H1 (cell line): ENCODE measurements at regions not wholly inside any gene's neighbourhood (a gene's known extent, or its start where the extent isn't known, plus 50 kb on each side); places are given as distances from the start of the nearest gene placed in this dataset.

Experiments
- CTCF ChIA-PET: fragments of 300-600 bp; sonication (Branson Sonifier 250); formaldehyde crosslinking; loops from one replicate; lab custom pipeline; 2021; ENCODE audit not compliant: partially characterized antibody; lab: Charles Lee
- POLR2A ChIA-PET: fragments of 300-600 bp; sonication (Branson Sonifier 250); formaldehyde crosslinking; loops from one replicate; lab custom pipeline; 2021; ENCODE audit warnings: inconsistent platforms; ENCODE audit not compliant: partially characterized antibody; lab: Charles Lee
- DNase-seq, 2 experiments: peaks; one replicate each; pipeline versions ENCODE4 v3.0.0 to v3.0.0-alpha.2; 2010 to 2022; ENCODE audit warnings: low spot score in 2 of 2, low read depth in 1 of 2, mixed read lengths in 1 of 2
- FAIRE-seq: peaks from 2 replicates; lab custom pipeline; 2011; peaks lifted over from hg19 to GRCh38; lab: Jason Lieb, UNC
- H2AFZ ChIP-seq: 2 replicates; pipeline ENCODE4 v1.8.1; 2012; ENCODE audit warnings: low read length, inconsistent platforms
- H2AK5ac ChIP-seq: 2 replicates; pipeline ENCODE4 v1.6.1; 2013; ENCODE audit warnings: low read depth, low read length
- H2BK120ac ChIP-seq: replicated peaks from 2 replicates; pipeline ENCODE3; 2013; ENCODE audit warnings: low read depth, low read length, inconsistent platforms
- H2BK12ac ChIP-seq: 2 replicates; pipeline ENCODE4 v1.6.1; 2013; ENCODE audit warnings: low read depth, low read length
- H2BK15ac ChIP-seq: 2 replicates; pipeline ENCODE4 v1.6.1; 2013; ENCODE audit warnings: low read length
- H2BK20ac ChIP-seq: 2 replicates; pipeline ENCODE4 v1.6.1; 2013; ENCODE audit warnings: low read length
- H2BK5ac ChIP-seq: 2 replicates; pipeline ENCODE4 v1.6.1; 2013; ENCODE audit warnings: low read depth, low read length
- H3K14ac ChIP-seq: 2 replicates; pipeline ENCODE4 v1.6.1; 2013; ENCODE audit warnings: inconsistent platforms; ENCODE audit not compliant: insufficient read length
- H3K18ac ChIP-seq: 2 replicates; pipeline ENCODE4 v1.6.1; 2013; ENCODE audit warnings: low read length; ENCODE audit errors: extremely low read depth
- H3K23ac ChIP-seq: 2 replicates; pipeline ENCODE4 v1.6.1; 2013; ENCODE audit warnings: inconsistent platforms; ENCODE audit not compliant: insufficient read length
- H3K23me2 ChIP-seq: 2 replicates; pipeline ENCODE4 v1.6.1; 2013; ENCODE audit warnings: low read depth, low read length
- H3K27ac ChIP-seq: 2 replicates; pipeline ENCODE4 v1.6.1; 2011; ENCODE audit warnings: low read depth, low read length, inconsistent platforms
- H3K27me3 ChIP-seq, 4 experiments: replicated peaks in 1 of 4; 1 replicate in 1 of 4; 2 replicates in 3 of 4; pipeline versions ENCODE4 v1.6.1 to v1.8.1; 2011 to 2013; ENCODE audit warnings: low read length in 3 of 4, mild to moderate bottlenecking in 3 of 4, inconsistent platforms in 2 of 4, mixed read lengths in 2 of 4, moderate library complexity in 1 of 4; ENCODE audit not compliant: control insufficient read depth in 3 of 4, insufficient read depth in 3 of 4; ENCODE audit errors: extremely low read depth in 1 of 4
- H3K36me3 ChIP-seq, 4 experiments: 2 replicates each; pipeline versions ENCODE4 v1.6.1 to v1.8.1; 2011 to 2013; ENCODE audit warnings: mild to moderate bottlenecking in 4 of 4, low read length in 3 of 4, moderate library complexity in 2 of 4, control low read depth in 1 of 4, inconsistent platforms in 1 of 4; ENCODE audit not compliant: insufficient read depth in 4 of 4, control insufficient read depth in 2 of 4
- H3K4ac ChIP-seq: replicated peaks from 2 replicates; pipeline ENCODE3; 2013; ENCODE audit warnings: low read length, low read depth, mixed read lengths, inconsistent platforms; ENCODE audit not compliant: insufficient read length
- H3K4me1 ChIP-seq, 4 experiments: replicated peaks in 1 of 4; 1 replicate in 1 of 4; 2 replicates in 3 of 4; pipeline versions ENCODE4 v1.6.1 to v1.8.1; 2011 to 2013; ENCODE audit warnings: low read length in 3 of 4, inconsistent platforms in 2 of 4, mixed read lengths in 1 of 4; ENCODE audit not compliant: insufficient read depth in 4 of 4, control insufficient read depth in 3 of 4
- H3K4me2 ChIP-seq, 2 experiments: 2 replicates each; pipeline versions ENCODE4 v1.6.1 to v1.8.1; 2011 to 2013; ENCODE audit warnings: low read depth in 2 of 2, low read length in 2 of 2, control low read depth in 1 of 2, inconsistent platforms in 1 of 2, mild to moderate bottlenecking in 1 of 2; ENCODE audit not compliant: insufficient read depth in 1 of 2
- H3K4me3 ChIP-seq, 4 experiments: fragments of 200-600, 300-600 bp in 1 of 4; sonication (generic), shearing (Covaris generic), sonication (Bioruptor Twin) in 1 of 4; 2 replicates each; pipeline versions ENCODE4 v1.5.1 to v1.8.1; 2011 to 2016; ENCODE audit warnings: low read length in 4 of 4, low read depth in 3 of 4, control low read depth in 2 of 4, inconsistent platforms in 2 of 4, mild to moderate bottlenecking in 2 of 4, mixed read lengths in 1 of 4, moderate library complexity in 1 of 4; ENCODE audit not compliant: insufficient read depth in 2 of 4; ENCODE audit errors: extremely low read depth in 1 of 4
- H3K56ac ChIP-seq: replicated peaks from 2 replicates; pipeline ENCODE3; 2013; ENCODE audit warnings: low read depth, mild to moderate bottlenecking, mixed read lengths, low read length, inconsistent platforms; ENCODE audit not compliant: insufficient read length
- H3K79me1 ChIP-seq: 2 replicates; pipeline ENCODE4 v1.6.1; 2013; ENCODE audit warnings: low read depth, low read length, control low read depth
- H3K79me2 ChIP-seq, 2 experiments: 2 replicates each; pipeline versions ENCODE4 v1.6.1 to v1.8.1; 2012 to 2013; ENCODE audit warnings: low read length in 2 of 2, mild to moderate bottlenecking in 2 of 2, inconsistent platforms in 1 of 2; ENCODE audit not compliant: insufficient read depth in 2 of 2, control insufficient read depth in 1 of 2
- H3K9ac ChIP-seq, 4 experiments: replicated peaks in 1 of 4; 1 replicate in 1 of 4; 2 replicates in 3 of 4; pipeline versions ENCODE4 v1.6.1 to v1.8.1; 2011 to 2013; ENCODE audit warnings: low read depth in 3 of 4, low read length in 3 of 4, control low read depth in 2 of 4, mild to moderate bottlenecking in 2 of 4, moderate library complexity in 2 of 4, inconsistent platforms in 1 of 4; ENCODE audit errors: extremely low read depth in 1 of 4
- H3K9me3 ChIP-seq, 2 experiments: 2 replicates each; pipeline versions ENCODE4 v1.6.1 to v1.8.1; 2012 to 2013; ENCODE audit warnings: mild to moderate bottlenecking in 2 of 2, moderate library complexity in 2 of 2, control low read depth in 1 of 2, inconsistent platforms in 1 of 2, low read depth in 1 of 2, low read length in 1 of 2, mixed read lengths in 1 of 2; ENCODE audit not compliant: insufficient read depth in 2 of 2
- H4K20me1 ChIP-seq, 2 experiments: replicated peaks in 1 of 2; 2 replicates each; pipeline versions ENCODE3 to v1.8.1; 2011 to 2013; ENCODE audit warnings: inconsistent platforms in 2 of 2, low read length in 2 of 2, mild to moderate bottlenecking in 1 of 2; ENCODE audit not compliant: insufficient read depth in 2 of 2, control insufficient read depth in 1 of 2
- H4K5ac ChIP-seq: 2 replicates; pipeline ENCODE4 v1.6.1; 2013; ENCODE audit warnings: low read length, low read depth, mixed read lengths, inconsistent platforms; ENCODE audit not compliant: insufficient read length
- H4K8ac ChIP-seq: 2 replicates; pipeline ENCODE4 v1.8.0; 2013; ENCODE audit warnings: mild to moderate bottlenecking, moderate library complexity, low read length, inconsistent platforms; ENCODE audit not compliant: insufficient read depth; ENCODE audit errors: extremely low read depth
- H4K91ac ChIP-seq: replicated peaks from 2 replicates; pipeline ENCODE3; 2013; ENCODE audit warnings: low read length, mixed read lengths, inconsistent platforms; ENCODE audit not compliant: insufficient read length
- POLR2AphosphoS5 ChIP-seq: IDR thresholded peaks from 2 replicates; pipeline ENCODE4 v1.6.1; 2011; ENCODE audit warnings: low read depth, low read length
- RXRA ChIP-seq: IDR thresholded peaks from 2 replicates; pipeline ENCODE4 v1.6.1; 2011; ENCODE audit warnings: low read depth, mild to moderate bottlenecking, low read length, moderate library complexity; ENCODE audit not compliant: insufficient read depth
- WGBS, 2 experiments: shearing (Covaris generic) in 1 of 2; methylation state at CpG; one replicate each; pipeline versions ENCODE4 v1.1.6 to v1.1.7; 2013 to 2015; ENCODE audit warnings: low lambda C conversion rate in 2 of 2, mixed read lengths in 2 of 2, inconsistent platforms in 1 of 2, low coverage in 1 of 2, missing lambda C conversion rate in 1 of 2; ENCODE audit not compliant: insufficient replicate concordance in 2 of 2, insufficient coverage in 1 of 2, insufficient read length in 1 of 2; ENCODE audit errors: extremely low coverage in 1 of 2, missing lambda C conversion rate in 1 of 2; 5-methylcytosine and 5-hydroxymethylcytosine counted together

GRCh38 chr20:10115021-10115420 lies 80.2 kb downstream of the ANKEF1 start:
- Histone ChIP-seq H3K4ac (no peak overlapping the region), H4K20me1 (no peaks in the 10 kb centered on the region), H3K36me3 (no peaks in the 10 kb centered on the region), H2BK120ac (no peak overlapping the region), H3K56ac (no peak overlapping the region), H2AFZ (no peak overlapping the region), H2BK15ac (no peak overlapping the region), H3K14ac (no peak overlapping the region), H3K27me3 (no peaks in the 10 kb centered on the region), H3K23ac (no peak overlapping the region), H3K9me3 (no peaks in the 10 kb centered on the region), H2AK5ac (no peak overlapping the region), H3K4me2 (no peak overlapping the region), H4K91ac (no peak overlapping the region), H3K18ac (no peak overlapping the region), H3K23me2 (no peaks in the 10 kb centered on the region), H3K4me3 (no peak overlapping the region), H3K27ac (no peak overlapping the region), H2BK12ac (no peak overlapping the region), H3K79me1 (no peaks in the 10 kb centered on the region), H2BK5ac (no peak overlapping the region), H3K9ac (no peak overlapping the region), H3K4me1 (no peaks in the 10 kb centered on the region), H4K8ac (no peak overlapping the region), H4K5ac (no peak overlapping the region), H2BK20ac (no peak overlapping the region), H3K79me2 (no peaks in the 10 kb centered on the region)
- ChIA-PET CTCF (interaction anchor here (0.8 to 2.2 kb wide), 8 partner anchors 16 to 497 kb away, joined by 3 to 10 read pairs (median 3); no protein-coding TSS in a partner anchor), POLR2A (no interaction called here)
- TF ChIP-seq POLR2AphosphoS5 (no peak), RXRA (no peak)
- WGBS, 2 experiments = 90% methylated on average over 1 of the region's 1 CpG; no CpG with 5 or more reads in 1 of the 2 experiments
- no peak for DNase-seq
- no peak for FAIRE-seq
